Panc1 (cell line): ENCODE measurements at regions not wholly inside any gene's neighbourhood (a gene's known extent, or its start where the extent isn't known, plus 50 kb on each side); places are given as distances from the start of the nearest gene placed in this dataset.

Experiments used
- ATAC-seq: fragments of 200-7000 bp; cut with Tn5 transposase; 2 replicates; pipeline ENCODE4 v1.9.1; 2020; ENCODE audit warnings: mild to moderate bottlenecking, moderate library complexity
- BruUV-seq: library from RNA; stranded (reverse); fragments of 400-500 nt; replicated peaks from 2 replicates; lab custom pipeline; 2021; lab: Mats Ljungman, UMichigan
- CTCF ChIA-PET: fragments of 300-600 bp; sonication (Branson Sonifier 250); formaldehyde crosslinking; loops from one replicate; lab custom pipeline; 2022; ENCODE audit warnings: antibody characterized with exemption; lab: Charles Lee
- POLR2A ChIA-PET: fragments of 300-600 bp; sonication (Branson Sonifier 250); formaldehyde crosslinking; loops from one replicate; lab custom pipeline; 2022; ENCODE audit warnings: antibody characterized with exemption; lab: Charles Lee
- DNase-seq: peaks from one replicate; pipeline ENCODE4 v3.0.0-alpha.2; 2010; ENCODE audit warnings: low read depth, low spot score
- H3K27ac ChIP-seq: 2 replicates; pipeline ENCODE4 v1.5.1; 2011; ENCODE audit warnings: mild to moderate bottlenecking, low read length, inconsistent platforms
- H3K27me3 ChIP-seq: fragments of 200-500 bp; sonication (Bioruptor generic); 2 replicates; pipeline ENCODE4 v1.6.0; 2014; ENCODE audit warnings: low read length, inconsistent platforms; ENCODE audit not compliant: control insufficient read depth, insufficient read depth
- H3K36me3 ChIP-seq: fragments of 200-500 bp; sonication (Bioruptor generic); 2 replicates; pipeline ENCODE4 v1.5.1; 2014; ENCODE audit warnings: inconsistent platforms, mild to moderate bottlenecking, low read length, moderate library complexity; ENCODE audit not compliant: control insufficient read depth, insufficient read depth
- H3K4me1 ChIP-seq: 2 replicates; pipeline ENCODE4 v1.5.1; 2011; ENCODE audit warnings: inconsistent platforms, mild to moderate bottlenecking, low read length, moderate library complexity; ENCODE audit not compliant: control insufficient read depth, insufficient read depth
- H3K4me3 ChIP-seq, 2 experiments: 2 replicates each; pipeline ENCODE4 v1.5.1; 2011 to 2012; ENCODE audit warnings: low read depth in 2 of 2, low read length in 2 of 2, mild to moderate bottlenecking in 2 of 2, inconsistent platforms in 1 of 2, moderate library complexity in 1 of 2
- H3K9me3 ChIP-seq: fragments of 200-500 bp; sonication (Bioruptor generic); 2 replicates; pipeline ENCODE4 v1.5.1; 2014; ENCODE audit warnings: low read depth, mild to moderate bottlenecking, inconsistent platforms, low read length, moderate library complexity; ENCODE audit not compliant: control insufficient read depth, insufficient read depth
- POLR2AphosphoS5 ChIP-seq: IDR thresholded peaks from 2 replicates; pipeline ENCODE4 v1.6.1; 2012; ENCODE audit warnings: mild to moderate bottlenecking, low read depth, low read length, moderate library complexity
- SIN3A ChIP-seq: IDR thresholded peaks from 2 replicates; pipeline ENCODE4 v1.6.1; 2012; ENCODE audit warnings: low read depth, mild to moderate bottlenecking, low read length, moderate library complexity, borderline replicate concordance; ENCODE audit not compliant: insufficient read depth
- TCF7L2 ChIP-seq: IDR thresholded peaks from 2 replicates; pipeline ENCODE4 v1.6.1; 2011; ENCODE audit warnings: mild to moderate bottlenecking, low read depth, low read length, inconsistent platforms
- in situ Hi-C: cut with HindIII; loops from 2 replicates; pipeline ENCODE4 v1.10.0; 2016; ENCODE audit warnings: low sequenced_read_pairs, low pct_unique_long_range_greater_than_20kb
- intact Hi-C: fragments of 100-400 bp; cut with micrococcal nuclease; formaldehyde crosslinking; loops from one replicate; pipeline ENCODE4 v1.10.0; 2022; ENCODE audit not compliant: unreplicated experiment
- TF ChIP-seq, protein P1 (sequence below), 2 experiments: IDR thresholded peaks; 2 replicates each; pipeline ENCODE4 v1.6.1; 2011 to 2012; ENCODE audit warnings: low read depth in 2 of 2, control low read depth in 1 of 2, low read length in 1 of 2, mild to moderate bottlenecking in 1 of 2, moderate library complexity in 1 of 2; ENCODE audit not compliant: insufficient read depth in 1 of 2
- TF ChIP-seq, protein P2 (sequence below): fragments of 450-650 bp; IDR thresholded peaks from 2 replicates; pipeline ENCODE4 v1.5.1; 2017; ENCODE audit warnings: mild to moderate bottlenecking

DNA sequence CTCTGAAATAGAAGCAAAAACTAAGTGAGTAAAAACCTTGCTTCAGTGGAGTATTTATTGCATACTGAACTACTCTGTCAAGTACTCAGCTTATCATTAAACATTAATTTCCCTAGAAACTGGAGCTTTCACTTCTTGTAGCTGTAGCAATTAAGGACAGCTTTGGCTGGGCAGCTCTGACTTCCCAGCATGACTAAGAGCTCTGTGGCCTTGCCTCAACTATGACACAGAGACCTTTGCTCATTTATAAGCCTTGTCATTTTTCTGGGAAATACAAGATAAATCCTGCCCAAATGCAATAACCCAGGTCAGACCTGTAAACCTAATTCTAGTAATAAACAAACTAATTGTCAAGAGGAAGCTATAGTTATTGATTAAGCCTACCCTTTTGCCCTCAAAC, 65.4 kb upstream of the STK32A start:
- POLR2A ChIA-PET, result no interaction called here
- CTCF ChIA-PET, result no interaction called here

DNA sequence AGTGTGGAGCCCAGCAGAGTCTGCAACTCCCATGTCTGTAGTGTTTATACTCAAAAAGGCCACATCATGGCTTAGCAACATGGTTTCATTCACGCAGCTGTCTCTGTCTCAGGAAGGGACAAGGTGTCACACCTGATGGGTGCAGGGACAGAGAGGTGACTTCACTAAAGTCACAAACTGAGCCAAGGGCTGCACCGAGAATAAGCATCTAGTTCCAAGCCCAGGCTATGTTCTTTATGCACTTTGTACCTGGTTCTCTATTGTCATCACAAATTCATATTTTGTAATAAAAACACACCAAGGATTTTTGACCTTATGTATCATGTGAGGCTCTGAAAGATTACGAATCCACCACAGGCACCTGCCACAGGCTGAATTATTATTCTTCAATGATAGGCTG, 64.9 kb upstream of the STK32A start:
- DNase-seq, result no peak
- ATAC-seq, result no peak
- POLR2A ChIA-PET, result no interaction called here
- no peaks in the 10 kb centered on the region for H3K9me3 ChIP-seq
- no peaks in the 10 kb centered on the region for H3K36me3 ChIP-seq
- in situ Hi-C loops, result no loop called here
- BruUV-seq, result no TSS peak
- H3K4me1 ChIP-seq, result no peaks in the 10 kb centered on the region
- intact Hi-C loops, result no loop called here
- CTCF ChIA-PET, result no interaction called here
- TF ChIP-seq, protein P1, sequence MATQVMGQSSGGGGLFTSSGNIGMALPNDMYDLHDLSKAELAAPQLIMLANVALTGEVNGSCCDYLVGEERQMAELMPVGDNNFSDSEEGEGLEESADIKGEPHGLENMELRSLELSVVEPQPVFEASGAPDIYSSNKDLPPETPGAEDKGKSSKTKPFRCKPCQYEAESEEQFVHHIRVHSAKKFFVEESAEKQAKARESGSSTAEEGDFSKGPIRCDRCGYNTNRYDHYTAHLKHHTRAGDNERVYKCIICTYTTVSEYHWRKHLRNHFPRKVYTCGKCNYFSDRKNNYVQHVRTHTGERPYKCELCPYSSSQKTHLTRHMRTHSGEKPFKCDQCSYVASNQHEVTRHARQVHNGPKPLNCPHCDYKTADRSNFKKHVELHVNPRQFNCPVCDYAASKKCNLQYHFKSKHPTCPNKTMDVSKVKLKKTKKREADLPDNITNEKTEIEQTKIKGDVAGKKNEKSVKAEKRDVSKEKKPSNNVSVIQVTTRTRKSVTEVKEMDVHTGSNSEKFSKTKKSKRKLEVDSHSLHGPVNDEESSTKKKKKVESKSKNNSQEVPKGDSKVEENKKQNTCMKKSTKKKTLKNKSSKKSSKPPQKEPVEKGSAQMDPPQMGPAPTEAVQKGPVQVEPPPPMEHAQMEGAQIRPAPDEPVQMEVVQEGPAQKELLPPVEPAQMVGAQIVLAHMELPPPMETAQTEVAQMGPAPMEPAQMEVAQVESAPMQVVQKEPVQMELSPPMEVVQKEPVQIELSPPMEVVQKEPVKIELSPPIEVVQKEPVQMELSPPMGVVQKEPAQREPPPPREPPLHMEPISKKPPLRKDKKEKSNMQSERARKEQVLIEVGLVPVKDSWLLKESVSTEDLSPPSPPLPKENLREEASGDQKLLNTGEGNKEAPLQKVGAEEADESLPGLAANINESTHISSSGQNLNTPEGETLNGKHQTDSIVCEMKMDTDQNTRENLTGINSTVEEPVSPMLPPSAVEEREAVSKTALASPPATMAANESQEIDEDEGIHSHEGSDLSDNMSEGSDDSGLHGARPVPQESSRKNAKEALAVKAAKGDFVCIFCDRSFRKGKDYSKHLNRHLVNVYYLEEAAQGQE (IDR thresholded peaks at IDR 0.05; ENCODE audit: insufficient read depth in 1 of 2, low read depth in 2 of 2, low read length in 1 of 2), result no peak
- TF ChIP-seq POLR2AphosphoS5 (no peak), TCF7L2 (no peak), SIN3A (no peak)
- TF ChIP-seq, protein P2, sequence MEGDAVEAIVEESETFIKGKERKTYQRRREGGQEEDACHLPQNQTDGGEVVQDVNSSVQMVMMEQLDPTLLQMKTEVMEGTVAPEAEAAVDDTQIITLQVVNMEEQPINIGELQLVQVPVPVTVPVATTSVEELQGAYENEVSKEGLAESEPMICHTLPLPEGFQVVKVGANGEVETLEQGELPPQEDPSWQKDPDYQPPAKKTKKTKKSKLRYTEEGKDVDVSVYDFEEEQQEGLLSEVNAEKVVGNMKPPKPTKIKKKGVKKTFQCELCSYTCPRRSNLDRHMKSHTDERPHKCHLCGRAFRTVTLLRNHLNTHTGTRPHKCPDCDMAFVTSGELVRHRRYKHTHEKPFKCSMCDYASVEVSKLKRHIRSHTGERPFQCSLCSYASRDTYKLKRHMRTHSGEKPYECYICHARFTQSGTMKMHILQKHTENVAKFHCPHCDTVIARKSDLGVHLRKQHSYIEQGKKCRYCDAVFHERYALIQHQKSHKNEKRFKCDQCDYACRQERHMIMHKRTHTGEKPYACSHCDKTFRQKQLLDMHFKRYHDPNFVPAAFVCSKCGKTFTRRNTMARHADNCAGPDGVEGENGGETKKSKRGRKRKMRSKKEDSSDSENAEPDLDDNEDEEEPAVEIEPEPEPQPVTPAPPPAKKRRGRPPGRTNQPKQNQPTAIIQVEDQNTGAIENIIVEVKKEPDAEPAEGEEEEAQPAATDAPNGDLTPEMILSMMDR, result no peak
- H3K27ac ChIP-seq, result no peak overlapping the region
- no peak overlapping the region for H3K4me3 ChIP-seq
- H3K27me3 ChIP-seq, result no peaks in the 10 kb centered on the region

More for the DNA sequence above, 65.4 kb upstream of the STK32A start:
- DNase-seq (no peak), ATAC-seq (no peak)
- Histone ChIP-seq H3K27me3 (no peaks in the 10 kb centered on the region), H3K36me3 (no peaks in the 10 kb centered on the region), H3K4me1 (no peaks in the 10 kb centered on the region), H3K4me3 (no peak overlapping the region), H3K27ac (no peak overlapping the region), H3K9me3 (no peaks in the 10 kb centered on the region)
- no TSS peak for BruUV-seq
- in situ Hi-C loops (no loop called here), intact Hi-C loops (no loop called here)
- TF ChIP-seq POLR2AphosphoS5 (no peak), TCF7L2 (no peak), SIN3A (no peak)
- TF ChIP-seq, protein P2, result no peak
- TF ChIP-seq, protein P1 (IDR thresholded peaks at IDR 0.05; ENCODE audit: insufficient read depth in 1 of 2, low read depth in 2 of 2, low read length in 1 of 2), result no peak
